ENCODE measurements at regions not wholly inside any gene's neighbourhood (a gene's known extent, or its start where the extent isn't known, plus 50 kb on each side); places are given as distances from the start of the nearest gene placed in this dataset.

DNA sequence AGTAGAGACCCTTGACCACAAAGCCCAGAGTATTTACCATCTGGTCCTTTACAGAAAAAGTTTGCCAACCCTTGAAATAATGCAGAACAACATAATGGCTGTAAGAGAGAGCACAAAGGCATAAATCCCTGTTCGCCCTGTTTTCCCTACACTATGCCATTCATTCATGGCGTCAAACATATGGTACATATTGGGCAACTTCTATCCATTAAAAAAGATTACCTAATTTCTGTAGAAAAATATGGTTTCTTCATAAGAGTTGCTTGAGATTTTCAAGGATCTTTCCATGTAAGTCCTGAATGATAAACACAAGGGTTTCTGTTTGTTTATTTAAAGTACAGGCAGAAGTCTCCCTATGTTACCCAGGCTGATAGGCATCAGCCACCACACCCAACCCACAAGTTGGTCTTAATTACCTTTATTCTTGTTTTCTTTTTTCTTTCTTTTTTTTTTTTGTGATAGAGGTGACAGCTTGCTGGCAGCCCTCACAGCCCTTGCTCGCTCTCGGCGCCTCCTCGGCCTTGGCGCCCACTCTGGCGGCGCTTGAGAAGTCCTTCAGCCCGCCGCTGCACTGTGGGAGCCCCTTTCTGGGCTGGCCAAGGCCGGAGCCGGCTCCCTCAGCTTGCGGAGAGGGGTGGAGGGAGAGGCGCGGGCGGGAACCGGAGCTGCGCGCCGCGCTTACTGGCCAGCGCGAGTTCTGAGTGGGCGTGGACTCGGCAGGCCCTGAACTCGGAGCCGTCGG lies 68.3 kb upstream of the NR5A2 start:
- no peak overlapping the region for H3K4me3 Mint-ChIP-seq
- no peak for ATAC-seq
- H3K36me3 Mint-ChIP-seq: no peaks in the 10 kb centered on the region
- H3K9me3 Mint-ChIP-seq: peaks cover 0 to 5% (median 0%) of the 10 kb centered on the region in 9 donors
- POLR2A ChIA-PET: no interaction called here
- H3K27me3 Mint-ChIP-seq: peaks cover 0 to 3% (median 0%) of the 10 kb centered on the region in 5 donors
- no peaks in the 10 kb centered on the region for H3K4me1 Mint-ChIP-seq
- no peak overlapping the region for H3K27ac Mint-ChIP-seq
- no peak for DNase-seq

DNA sequence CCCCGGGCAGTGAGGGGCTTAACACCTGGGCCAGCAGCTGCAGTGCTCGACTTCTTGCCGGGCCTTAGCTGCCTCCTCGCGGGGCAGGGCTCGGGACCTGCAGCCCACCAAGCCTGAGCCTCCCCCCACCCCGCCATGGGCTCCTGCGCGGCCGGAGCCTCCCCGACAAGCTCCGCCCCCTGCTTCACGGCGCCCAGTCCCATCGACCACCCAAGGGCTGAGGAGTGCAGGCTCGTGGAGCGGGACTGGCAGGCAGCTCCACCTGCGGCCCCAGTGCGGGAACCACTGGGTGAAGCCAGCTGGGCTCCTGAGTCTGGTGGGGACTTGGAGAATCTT lies 67.8 kb upstream of the NR5A2 start:
- no peak overlapping the region for H3K27ac Mint-ChIP-seq
- DNase-seq: no peak
- no peaks in the 10 kb centered on the region for H3K36me3 Mint-ChIP-seq
- ATAC-seq: no peak
- H3K4me3 Mint-ChIP-seq: no peak overlapping the region
- peaks cover 0 to 5% (median 0%) of the 10 kb centered on the region in 9 donors for H3K9me3 Mint-ChIP-seq
- H3K27me3 Mint-ChIP-seq: peaks cover 0 to 3% (median 0%) of the 10 kb centered on the region in 5 donors
- H3K4me1 Mint-ChIP-seq: no peaks in the 10 kb centered on the region
- POLR2A ChIA-PET: no interaction called here

DNA sequence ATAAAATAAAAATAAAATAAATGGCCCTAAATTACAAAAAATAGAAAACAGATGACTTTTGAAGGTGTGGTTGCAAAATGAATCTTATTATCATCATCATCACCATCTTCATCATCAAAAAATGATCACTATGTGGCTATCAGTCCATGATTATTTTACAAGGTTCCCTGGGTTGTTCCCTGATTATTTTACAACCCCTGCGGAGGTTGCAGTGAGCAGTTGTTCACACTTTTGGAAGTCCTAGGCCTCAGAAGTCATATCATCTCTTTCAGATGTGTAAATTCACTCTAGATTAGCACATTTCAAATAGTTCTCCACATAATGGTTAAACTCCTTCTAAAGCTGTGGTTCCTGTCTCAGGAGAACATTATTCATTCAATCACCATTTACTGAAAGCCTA lies 57.4 kb upstream of the NR5A2 start:
- H3K27ac Mint-ChIP-seq: no peak overlapping the region
- no peaks in the 10 kb centered on the region for H3K36me3 Mint-ChIP-seq
- H3K4me3 Mint-ChIP-seq: no peak overlapping the region
- DNase-seq (no peak), ATAC-seq (no peak)
- H3K4me1 Mint-ChIP-seq: no peaks in the 10 kb centered on the region
- H3K27me3 Mint-ChIP-seq: peaks cover 0 to 28% (median 2%) of the 10 kb centered on the region in 5 donors
- H3K9me3 Mint-ChIP-seq: no peaks in the 10 kb centered on the region
- POLR2A ChIA-PET: no interaction called here

DNA sequence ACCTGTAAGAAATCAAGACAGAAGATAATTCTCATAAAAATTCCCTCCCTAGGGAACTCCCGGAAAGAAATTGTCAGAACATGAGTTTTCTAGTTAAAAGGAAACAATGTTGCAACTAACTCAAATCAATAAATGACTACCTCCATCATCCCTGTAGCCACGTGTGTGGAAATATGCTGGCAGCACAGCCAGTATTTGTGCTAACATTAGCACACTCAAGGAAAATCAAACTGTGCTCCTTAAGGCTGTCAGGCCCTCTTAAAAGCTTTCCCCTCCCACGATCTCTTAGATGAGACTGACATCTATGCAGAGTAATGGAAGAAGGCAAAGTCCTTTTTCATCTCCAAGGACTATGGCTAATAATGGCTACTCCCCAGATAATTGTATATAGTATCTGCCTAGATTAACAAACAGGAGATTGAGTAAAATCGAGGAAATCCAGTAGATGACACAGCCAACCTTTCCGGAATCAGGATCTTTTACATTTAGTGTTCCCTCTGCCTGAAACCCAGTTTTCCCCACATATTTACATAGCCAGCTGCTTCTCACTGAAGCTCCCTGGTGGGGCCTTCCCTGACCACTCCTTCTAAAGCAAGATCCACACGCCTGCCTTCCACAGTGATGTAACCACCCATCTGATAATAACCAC lies 50.9 kb upstream of the NR5A2 start:
- POLR2A ChIA-PET: no interaction called here
- ATAC-seq (no peak), DNase-seq (no peak)
- Mint-ChIP-seq H3K27me3 (peaks cover 0 to 19% (median 0%) of the 10 kb centered on the region in 5 donors), H3K36me3 (no peaks in the 10 kb centered on the region), H3K4me3 (no peak overlapping the region), H3K9me3 (no peaks in the 10 kb centered on the region), H3K4me1 (peaks cover 0 to 7% (median 0%) of the 10 kb centered on the region in 4 donors), H3K27ac (no peak overlapping the region)

Small RNAs in the stretch of these regions (microRNA-seq; reads per million reads assigned to microRNA genes)
- gene MIR181A1 (ENCODE audit: borderline microRNAs expressed): 1,095 reads per million, percentile 85 among the genes with 10 or more reads in this experiment
- 7.2 reads per million, percentile 21 among the genes with 10 or more reads in this experiment for gene MIR181B1 (ENCODE audit: borderline microRNAs expressed)
